ENCODE measurements at regions not wholly inside any gene's neighbourhood (a gene's known extent, or its start where the extent isn't known, plus 50 kb on each side); places are given as distances from the start of the nearest gene placed in this dataset.
"Not testable (repeated sequence)": the region's sequence is repeated elsewhere in the genome, so short reads cannot be mapped to it uniquely, and the experiment has no call there.

- not testable (repeated sequence) for H3K4me3 ChIP-seq (replicated peaks; ENCODE audit: low read depth, low read length); DNase-seq (ENCODE audit: extremely low read depth, low read depth)
Measured at GRCh38 chr12:54799966-54800365, 54.4 kb upstream of the MUCL1 start.

GRCh38 chr12:54798651-54799050 is 55.7 kb upstream of the MUCL1 start:
- H3K4me3 ChIP-seq (replicated peaks; ENCODE audit: low read depth, low read length) = no peak overlapping the region
- DNase-seq (ENCODE audit: extremely low read depth, low read depth) = no peak
- no peak for TF ChIP-seq CTCF (IDR thresholded peaks at IDR 0.05; ENCODE audit: low read depth, low read length, missing control alignments)

GRCh38 chr12:54796991-54797390 is 57.3 kb upstream of the MUCL1 start:
- TF ChIP-seq CTCF (IDR thresholded peaks at IDR 0.05; ENCODE audit: low read depth, low read length, missing control alignments) = no peak
- no peak for DNase-seq (ENCODE audit: extremely low read depth, low read depth)
- H3K4me3 ChIP-seq (replicated peaks; ENCODE audit: low read depth, low read length) = no peak overlapping the region

GRCh38 chr12:54795644-54796043 is 58.7 kb upstream of the MUCL1 start:
- DNase-seq (ENCODE audit: extremely low read depth, low read depth) = no peak
- TF ChIP-seq CTCF (IDR thresholded peaks at IDR 0.05; ENCODE audit: low read depth, low read length, missing control alignments) = no peak
- H3K4me3 ChIP-seq (replicated peaks; ENCODE audit: low read depth, low read length) = no peak overlapping the region

GRCh38 chr12:54786081-54786480 is 68.2 kb upstream of the MUCL1 start:
- H3K4me3 ChIP-seq (replicated peaks; ENCODE audit: low read depth, low read length) = no peak overlapping the region
- DNase-seq (ENCODE audit: extremely low read depth, low read depth) = no peak
- TF ChIP-seq CTCF (IDR thresholded peaks at IDR 0.05; ENCODE audit: low read depth, low read length, missing control alignments) = no peak

GRCh38 chr12:54784115-54784514 is 70.2 kb upstream of the MUCL1 start:
- no peak for TF ChIP-seq CTCF (IDR thresholded peaks at IDR 0.05; ENCODE audit: low read depth, low read length, missing control alignments)
- no peak overlapping the region for H3K4me3 ChIP-seq (replicated peaks; ENCODE audit: low read depth, low read length)
- DNase-seq (ENCODE audit: extremely low read depth, low read depth) = no peak

- not testable (repeated sequence) for H3K4me3 ChIP-seq (replicated peaks; ENCODE audit: low read depth, low read length); DNase-seq (ENCODE audit: extremely low read depth, low read depth)
Measured at GRCh38 chr12:54777031-54777430, 77.3 kb upstream of the MUCL1 start.

GRCh38 chr12:54773593-54773992 is 80.7 kb upstream of the MUCL1 start:
- DNase-seq (ENCODE audit: extremely low read depth, low read depth) = no peak
- no peak for TF ChIP-seq CTCF (IDR thresholded peaks at IDR 0.05; ENCODE audit: low read depth, low read length, missing control alignments)
- H3K4me3 ChIP-seq (replicated peaks; ENCODE audit: low read depth, low read length) = no peak overlapping the region

Data from HFF-Myc (cell line).